HG03196 (cell line): ENCODE measurements at regions not wholly inside any gene's neighbourhood (a gene's known extent, or its start where the extent isn't known, plus 50 kb on each side); places are given as distances from the start of the nearest gene placed in this dataset.
"Not testable (repeated sequence)": the region's sequence is repeated elsewhere in the genome, so short reads cannot be mapped to it uniquely, and the experiment has no call there.

ENCODE experiments used
- ATAC-seq: cut with Tn5 transposase; IDR thresholded peaks from one replicate; pipeline ENCODE4 v1.9.1; 2021; ENCODE audit not compliant: unreplicated experiment

- ATAC-seq, result no peak
These were observed 933.6 kb upstream of the SLC39A10 start for GRCh38 chr2:194723446-194723845.

GRCh38 chr2:194721227-194721626 lies 935.8 kb upstream of the SLC39A10 start:
- no peak for ATAC-seq

- no peak for ATAC-seq
These were observed 936.6 kb upstream of the SLC39A10 start for GRCh38 chr2:194720462-194720861.

- no peak for ATAC-seq
These were observed 938.1 kb upstream of the SLC39A10 start for GRCh38 chr2:194718881-194719280.

- no peak for ATAC-seq
These were observed 942.5 kb upstream of the SLC39A10 start for GRCh38 chr2:194714541-194714940.

- ATAC-seq, result no peak
These were observed 947.2 kb upstream of the SLC39A10 start for GRCh38 chr2:194709840-194710239.

GRCh38 chr2:194706179-194706578 lies 950.8 kb upstream of the SLC39A10 start:
- no peak for ATAC-seq

- no peak for ATAC-seq
These were observed 951.6 kb upstream of the SLC39A10 start for GRCh38 chr2:194705398-194705797.

- no peak for ATAC-seq
These were observed 956.3 kb upstream of the SLC39A10 start for GRCh38 chr2:194700726-194701125.

GRCh38 chr2:194700116-194700515 lies 956.9 kb upstream of the SLC39A10 start:
- ATAC-seq, result no peak

GRCh38 chr2:194698012-194698411 lies 959.0 kb upstream of the SLC39A10 start:
- no peak for ATAC-seq

GRCh38 chr2:194697439-194697838 lies 959.6 kb upstream of the SLC39A10 start:
- no peak for ATAC-seq

- ATAC-seq, result no peak
These were observed 960.3 kb upstream of the SLC39A10 start for GRCh38 chr2:194696690-194697089.

GRCh38 chr2:194686569-194686968 lies 970.5 kb upstream of the SLC39A10 start:
- no peak for ATAC-seq

GRCh38 chr2:194674043-194674442 lies 983.0 kb upstream of the SLC39A10 start:
- ATAC-seq, result no peak

- ATAC-seq, result no peak
These were observed 984.0 kb upstream of the SLC39A10 start for GRCh38 chr2:194672994-194673393.

- no peak for ATAC-seq
These were observed 995.6 kb upstream of the SLC39A10 start for GRCh38 chr2:194661431-194661830.

- ATAC-seq, result not testable (repeated sequence)
These were observed 1018.0 kb upstream of the SLC39A10 start for GRCh38 chr2:194639057-194639456.

- ATAC-seq, result no peak
These were observed 1035.1 kb upstream of the SLC39A10 start for GRCh38 chr2:194621945-194622344.

- ATAC-seq, result no peak
These were observed 1037.7 kb upstream of the SLC39A10 start for GRCh38 chr2:194619366-194619765.

GRCh38 chr2:194618432-194618831 lies 1038.6 kb upstream of the SLC39A10 start:
- ATAC-seq, result no peak

GRCh38 chr2:194616334-194616733 lies 1040.7 kb upstream of the SLC39A10 start:
- peak; percentile 93 for ATAC-seq

- no peak for ATAC-seq
These were observed 1046.7 kb upstream of the SLC39A10 start for GRCh38 chr2:194610297-194610696.

- ATAC-seq, result no peak
These were observed 1053.6 kb upstream of the SLC39A10 start for GRCh38 chr2:194603429-194603828.
